HG03354 (cell line): ENCODE measurements at regions not wholly inside any gene's neighbourhood (a gene's known extent, or its start where the extent isn't known, plus 50 kb on each side); places are given as distances from the start of the nearest gene placed in this dataset.
"Not testable (repeated sequence)": the region's sequence is repeated elsewhere in the genome, so short reads cannot be mapped to it uniquely, and the experiment has no call there.

Experiments used
- ATAC-seq: cut with Tn5 transposase; IDR thresholded peaks from one replicate; pipeline ENCODE4 v1.9.1; 2021; ENCODE audit warnings: mild to moderate bottlenecking; ENCODE audit not compliant: unreplicated experiment, poor library complexity, severe bottlenecking

- ATAC-seq = no peak
These were observed 114.7 kb upstream of the ALDH1A3 start for GRCh38 chr15:100764778-100765466.

GRCh38 chr15:100765467-100766241 is 114.0 kb upstream of the ALDH1A3 start:
- ATAC-seq = no peak

- ATAC-seq = no peak
These were observed 113.2 kb upstream of the ALDH1A3 start for GRCh38 chr15:100766243-100767000.

GRCh38 chr15:100767001-100767825 is 112.4 kb upstream of the ALDH1A3 start:
- no peak for ATAC-seq

GRCh38 chr15:100768501-100768931 is 111.1 kb upstream of the ALDH1A3 start:
- no peak for ATAC-seq

- ATAC-seq = no peak
These were observed 110.3 kb upstream of the ALDH1A3 start for GRCh38 chr15:100769043-100769974.

- ATAC-seq = no peak
These were observed 109.7 kb upstream of the ALDH1A3 start for GRCh38 chr15:100769975-100770340.

- ATAC-seq = no peak
These were observed 108.7 kb upstream of the ALDH1A3 start for GRCh38 chr15:100770661-100771584.

GRCh38 chr15:100771746-100772145 is 107.9 kb upstream of the ALDH1A3 start:
- no peak for ATAC-seq

GRCh38 chr15:100772478-100772877 is 107.2 kb upstream of the ALDH1A3 start:
- ATAC-seq = no peak

GRCh38 chr15:100772892-100773520 is 106.6 kb upstream of the ALDH1A3 start:
- no peak for ATAC-seq

GRCh38 chr15:100774044-100774443 is 105.6 kb upstream of the ALDH1A3 start:
- ATAC-seq = not testable (repeated sequence)

- no peak for ATAC-seq
These were observed 103.9 kb upstream of the ALDH1A3 start for GRCh38 chr15:100775581-100776185.

- ATAC-seq = no peak
These were observed 101.8 kb upstream of the ALDH1A3 start for GRCh38 chr15:100777821-100778220.

- no peak for ATAC-seq
These were observed 100.8 kb upstream of the ALDH1A3 start for GRCh38 chr15:100778831-100779288.

- no peak for ATAC-seq
These were observed 100.1 kb upstream of the ALDH1A3 start for GRCh38 chr15:100779331-100780207.
